Stimulated activated CD8-positive, alpha-beta memory T cell treated with anti-CD3 and anti-CD28 coated beads, Interleukin-7, amount 100 ng/mL, for 24 hours (primary cell): ENCODE measurements at regions not wholly inside any gene's neighbourhood (a gene's known extent, or its start where the extent isn't known, plus 50 kb on each side); places are given as distances from the start of the nearest gene placed in this dataset.
"Not testable (repeated sequence)": the region's sequence is repeated elsewhere in the genome, so short reads cannot be mapped to it uniquely, and the experiment has no call there.

Experiments used
- DNase-seq: peaks from one replicate; pipeline ENCODE4 v3.0.0-alpha.2; 2020; ENCODE audit warnings: low read depth

DNA sequence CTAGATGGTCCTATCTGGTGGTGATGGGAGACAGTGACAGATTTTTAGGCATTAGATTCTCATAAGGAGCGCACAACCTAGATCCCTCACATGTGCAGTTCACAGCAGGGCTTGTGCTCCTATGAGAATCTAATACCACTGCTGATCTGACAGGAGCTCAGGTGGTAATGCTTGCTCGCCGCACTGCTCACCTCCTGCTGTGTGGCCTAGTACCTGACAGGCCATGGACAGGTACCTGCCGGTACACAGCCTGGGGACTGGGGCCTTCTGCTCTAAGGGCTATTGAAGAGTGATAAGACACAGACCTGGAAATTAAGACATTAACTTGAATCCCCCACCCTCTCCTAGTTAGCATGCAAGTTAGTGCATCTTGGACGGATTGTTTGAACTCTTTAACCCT lies 64.4 kb downstream of the KLRB1 start:
- DNase-seq: not testable (repeated sequence)

DNA sequence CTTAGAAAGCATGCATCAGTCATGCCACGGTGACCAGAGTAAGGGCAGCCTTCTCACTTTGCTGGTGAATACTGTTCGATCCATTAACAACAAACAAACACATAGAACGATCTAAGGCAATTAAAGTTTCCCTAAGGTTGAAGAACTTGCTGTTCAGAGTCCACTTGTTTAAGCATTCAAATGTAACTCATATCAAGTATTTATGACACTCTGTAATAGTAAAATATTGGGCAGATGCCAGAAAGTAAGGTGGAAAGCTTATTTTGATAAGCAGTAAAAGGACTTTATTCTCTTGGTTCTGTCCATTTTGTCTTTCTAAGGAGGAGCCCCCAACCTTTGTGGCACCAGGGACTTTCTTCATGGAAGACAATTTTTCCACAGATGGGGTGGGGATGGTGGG lies 64.9 kb downstream of the KLRB1 start:
- DNase-seq: not testable (repeated sequence)

DNA sequence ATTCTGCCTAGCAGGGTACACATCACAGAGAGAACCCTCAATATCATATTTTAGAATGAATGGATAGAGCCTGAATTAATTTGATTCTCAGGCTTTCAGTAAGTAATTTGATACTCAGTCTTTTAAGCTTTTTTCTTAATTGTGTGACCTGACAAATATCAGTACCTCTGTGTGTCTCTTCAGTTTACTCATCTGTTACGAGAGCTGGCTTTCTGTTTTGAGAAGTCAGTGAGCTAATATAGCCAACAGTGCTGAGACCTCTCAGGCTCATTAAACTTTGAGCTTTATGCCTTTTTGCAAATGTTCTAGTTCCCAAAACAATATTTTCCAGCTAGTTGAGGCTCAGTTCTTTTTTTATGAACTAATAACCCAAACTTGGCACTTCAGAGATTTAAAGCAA lies 91.8 kb downstream of the KLRB1 start:
- not testable (repeated sequence) for DNase-seq

DNA sequence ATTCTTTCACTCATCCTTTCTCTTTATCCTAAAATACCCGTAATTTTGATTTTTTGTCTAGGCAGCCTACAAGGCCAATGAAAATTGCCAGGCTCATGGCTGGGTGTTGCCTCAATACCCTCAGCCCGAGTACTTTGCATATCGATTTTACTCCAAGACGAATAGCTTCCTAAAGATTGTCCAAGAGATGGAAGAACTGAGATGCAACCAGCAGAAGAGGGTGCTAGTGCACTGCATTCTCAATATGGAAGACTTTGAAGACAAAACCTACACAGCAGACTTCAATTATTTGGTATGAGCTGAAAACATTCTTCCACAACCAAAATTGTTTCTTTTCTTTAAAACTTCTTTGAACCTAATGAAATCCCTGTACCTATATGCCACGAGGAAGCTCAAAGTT lies 95.0 kb downstream of the KLRB1 start:
- DNase-seq: not testable (repeated sequence)

DNA sequence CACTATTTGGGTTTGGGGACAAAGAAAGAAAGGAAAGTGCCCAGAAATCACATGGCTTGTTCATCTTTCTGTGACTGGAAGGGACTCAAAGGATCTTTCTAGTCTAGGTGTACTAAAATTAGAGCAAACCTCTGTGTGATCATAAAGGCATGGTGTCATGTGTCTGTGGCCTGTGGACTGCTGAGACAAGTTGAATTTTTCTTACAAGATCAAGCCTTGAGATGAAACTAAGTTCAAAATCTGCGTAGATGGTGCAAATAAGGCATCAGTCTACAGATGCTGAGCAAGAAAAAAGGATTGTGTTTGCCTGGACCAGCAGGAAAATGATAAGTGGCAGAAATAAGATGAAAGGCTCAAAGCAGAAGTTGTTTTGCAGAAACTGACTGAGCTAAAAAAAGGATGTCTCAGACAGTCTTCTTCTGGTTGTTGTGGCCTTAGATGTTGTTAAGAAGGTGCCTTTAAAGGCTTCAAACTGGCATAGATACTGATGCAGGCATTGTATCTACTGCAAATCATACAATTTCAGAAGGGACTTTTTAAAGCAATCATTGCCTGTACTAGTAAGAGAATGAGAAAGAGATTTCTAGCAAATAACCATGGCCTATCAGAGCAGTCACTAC lies 97.2 kb downstream of the KLRB1 start:
- not testable (repeated sequence) for DNase-seq

DNA sequence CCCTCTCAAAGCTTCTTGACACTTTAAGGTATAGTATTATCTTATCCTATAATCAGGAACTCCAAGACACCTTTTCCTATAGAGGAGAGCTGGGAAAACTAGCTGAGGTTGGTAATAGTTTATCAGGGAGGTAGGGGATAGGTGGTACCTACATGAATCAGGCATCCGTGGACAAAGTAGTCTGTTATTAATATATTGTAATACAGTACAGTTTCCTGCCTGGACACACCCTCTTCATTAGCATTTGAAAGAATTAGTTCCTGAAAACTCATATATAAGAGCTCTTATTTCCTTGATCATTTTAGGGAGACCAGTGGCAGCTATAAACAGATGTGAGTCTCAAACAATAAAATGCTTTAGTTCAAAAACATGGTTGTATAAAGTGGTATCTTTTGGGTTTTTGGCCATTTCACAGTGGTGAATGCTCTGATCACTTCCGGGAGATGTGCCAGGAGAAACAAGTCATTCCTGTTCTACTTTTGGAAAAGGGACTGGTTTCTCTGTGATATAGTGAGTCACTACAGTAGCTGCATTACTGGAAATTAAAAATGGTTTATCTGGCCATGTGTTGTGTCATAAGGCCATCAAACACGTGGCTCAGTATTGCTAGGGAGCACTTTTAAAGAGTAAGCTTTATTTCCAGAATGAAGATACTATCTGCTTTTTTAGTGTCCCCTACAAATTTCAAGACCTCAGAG lies 98.1 kb downstream of the KLRB1 start:
- DNase-seq: no peak

DNA sequence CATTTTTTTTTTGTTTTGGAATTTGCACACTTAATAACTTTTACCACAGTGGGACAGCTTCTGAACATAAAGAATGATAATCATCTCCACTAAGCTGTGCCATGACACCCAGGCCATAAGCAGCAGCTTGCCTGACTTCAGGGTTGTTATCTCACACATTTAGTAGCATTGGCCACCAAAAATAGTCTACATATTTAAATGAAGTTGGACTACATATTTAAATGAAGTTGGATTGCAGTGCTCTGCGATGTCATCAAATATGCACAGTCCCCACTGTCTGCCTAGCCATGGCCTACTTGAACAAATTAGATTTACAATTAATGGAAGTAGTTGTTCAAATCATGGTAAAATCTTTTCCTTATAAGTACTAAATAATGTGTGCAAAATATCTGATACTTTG lies 101.0 kb downstream of the KLRB1 start:
- DNase-seq: no peak

DNA sequence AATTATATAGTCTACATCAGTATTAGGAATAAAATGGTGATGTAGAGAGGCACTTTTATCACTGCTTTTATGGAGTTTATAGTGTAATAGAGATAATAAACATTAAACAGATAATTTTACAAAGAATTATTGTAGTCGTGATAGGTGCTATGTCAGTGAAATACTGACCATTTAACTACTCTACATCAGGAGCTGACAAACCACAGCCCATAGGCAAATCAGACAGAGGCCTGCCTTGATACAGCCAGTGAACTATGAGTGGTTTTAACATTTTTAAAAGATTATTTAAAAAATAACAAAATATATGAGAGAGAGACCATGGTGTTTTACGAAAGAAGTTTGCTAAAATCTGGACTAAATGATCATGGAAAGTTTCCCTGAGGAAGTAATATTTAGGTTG lies 104.3 kb downstream of the KLRB1 start:
- not testable (repeated sequence) for DNase-seq

DNA sequence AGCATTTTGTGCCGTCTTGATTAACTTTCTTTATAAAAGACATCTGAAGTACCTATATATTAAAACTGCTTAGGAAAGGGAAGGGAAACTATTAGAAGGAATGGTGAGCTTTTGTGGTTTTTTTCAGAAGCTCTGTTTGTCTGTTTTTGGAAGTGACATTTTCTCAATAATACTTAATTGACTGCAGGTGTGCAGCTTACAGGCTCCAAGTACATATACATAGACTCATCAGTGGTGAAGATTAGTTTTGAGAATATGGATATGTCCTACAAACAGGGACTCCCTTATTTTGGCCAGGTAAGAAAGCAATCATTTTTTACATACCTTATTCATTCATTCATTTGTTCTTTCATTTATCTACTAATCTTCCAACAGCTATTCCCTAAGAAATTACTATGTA lies 104.9 kb downstream of the KLRB1 start:
- not testable (repeated sequence) for DNase-seq

DNA sequence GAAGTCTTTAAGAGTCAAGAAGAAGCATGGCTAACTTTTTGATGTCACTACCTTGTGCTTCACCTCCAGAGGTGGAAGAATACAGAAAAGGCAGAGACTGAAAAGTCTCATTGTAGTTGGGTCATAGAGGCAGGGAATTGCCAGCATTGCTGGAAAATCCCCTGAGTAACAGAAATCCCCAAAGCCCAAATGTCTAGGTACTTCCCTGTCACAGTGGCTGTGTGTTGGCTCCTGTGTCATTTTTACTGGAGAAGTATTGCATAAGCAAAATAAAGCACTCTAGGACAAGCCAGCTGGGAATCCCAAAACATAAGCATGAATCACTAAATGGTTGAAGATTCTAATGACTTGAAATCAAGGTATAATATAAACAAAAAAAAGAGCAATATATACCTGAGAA lies 114.4 kb downstream of the KLRB1 start:
- DNase-seq: not testable (repeated sequence)

DNA sequence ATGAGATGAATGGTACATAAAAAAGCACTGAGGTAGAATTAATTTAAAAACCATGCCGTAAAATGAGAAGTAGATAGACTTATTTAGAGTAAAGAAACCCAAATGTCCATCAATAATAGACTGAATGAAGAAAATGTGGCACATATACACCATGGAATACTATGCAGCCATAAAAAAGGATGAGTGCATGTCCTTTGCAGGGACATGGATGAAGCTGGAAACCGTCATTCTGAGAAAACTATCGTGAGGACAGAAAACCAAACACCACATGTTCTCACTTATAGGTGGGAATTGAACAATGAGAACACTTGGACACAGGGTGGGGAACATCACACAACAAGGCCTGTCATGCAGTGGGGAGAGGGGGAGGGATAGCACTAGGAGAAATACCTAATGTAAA lies 126.4 kb downstream of the KLRB1 start:
- DNase-seq: not testable (repeated sequence)

DNA sequence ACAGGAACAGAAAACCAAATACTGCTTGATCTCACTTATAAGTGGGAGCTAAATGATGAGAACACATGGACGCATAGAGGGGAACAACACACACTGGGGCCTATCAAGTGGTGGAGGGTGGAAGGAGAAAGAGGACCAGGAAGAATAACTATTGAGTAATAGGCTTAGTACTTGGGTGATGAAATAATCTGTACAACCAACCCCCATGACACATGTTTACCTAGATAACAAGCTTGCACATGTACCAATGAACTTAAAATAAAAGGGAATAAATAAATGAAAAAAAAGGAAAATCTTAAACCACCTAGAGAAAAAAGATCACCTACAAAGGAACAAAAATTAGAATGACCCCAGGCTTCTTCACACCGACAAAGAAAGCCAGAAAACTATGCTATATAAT lies 133.5 kb downstream of the KLRB1 start:
- DNase-seq: not testable (repeated sequence)

DNA sequence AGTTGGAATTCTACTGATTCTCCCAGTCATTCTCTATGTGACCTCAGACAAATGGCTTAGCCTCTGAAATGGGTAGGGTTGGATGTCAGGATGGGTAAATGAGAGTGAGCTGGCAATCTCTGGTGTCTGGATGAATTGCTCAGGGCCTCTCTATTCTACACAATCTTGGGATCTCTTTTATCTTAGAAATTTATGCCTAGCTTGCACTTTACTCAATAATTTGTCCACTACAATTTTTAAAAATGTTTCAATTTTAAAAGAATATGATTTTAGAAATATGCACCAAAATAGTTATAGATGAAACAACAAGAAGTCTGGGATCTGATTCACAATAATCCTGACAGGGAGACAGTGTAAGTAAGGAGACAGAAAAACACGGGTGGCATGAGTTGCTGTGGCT lies 134.1 kb downstream of the KLRB1 start:
- DNase-seq: not testable (repeated sequence)

DNA sequence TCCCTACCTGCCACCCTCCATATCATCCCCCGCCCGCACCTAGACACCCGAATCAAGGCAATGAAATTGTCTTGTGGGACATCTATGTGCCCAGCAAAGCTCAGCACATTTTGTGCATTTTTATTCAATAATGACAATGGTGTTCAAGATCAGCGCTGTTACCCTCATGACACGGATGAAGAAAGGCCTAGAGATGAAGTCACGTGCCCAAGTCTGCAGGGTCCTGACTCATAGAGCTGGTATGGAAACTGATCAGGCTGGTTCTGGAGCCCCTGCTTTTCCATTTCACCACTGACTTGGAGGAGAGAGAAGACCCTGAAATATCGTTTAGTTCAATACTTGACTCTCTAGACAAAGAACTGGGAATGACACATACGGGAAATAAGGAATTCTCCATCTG lies 136.2 kb downstream of the KLRB1 start:
- not testable (repeated sequence) for DNase-seq

DNA sequence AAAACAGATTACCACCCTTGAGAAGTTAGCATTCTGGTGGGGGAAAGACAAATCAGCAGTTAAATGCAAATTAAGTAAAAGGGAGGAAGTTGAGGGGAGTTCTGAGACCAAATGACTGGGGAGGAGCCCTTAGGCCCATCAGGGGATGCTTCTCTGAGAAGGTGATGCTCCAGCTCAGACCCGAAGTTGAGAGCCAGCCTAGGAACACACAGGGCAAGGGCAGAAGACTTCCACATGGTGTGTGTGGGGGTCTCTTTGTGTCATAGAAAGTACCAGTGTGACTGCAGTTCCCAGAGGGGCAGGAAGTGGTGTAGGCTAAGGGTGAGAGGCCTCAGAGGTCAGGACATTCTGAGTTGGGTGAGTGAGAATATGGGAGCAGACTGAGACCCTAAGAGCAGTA lies 137.3 kb downstream of the KLRB1 start:
- DNase-seq: not testable (repeated sequence)

DNA sequence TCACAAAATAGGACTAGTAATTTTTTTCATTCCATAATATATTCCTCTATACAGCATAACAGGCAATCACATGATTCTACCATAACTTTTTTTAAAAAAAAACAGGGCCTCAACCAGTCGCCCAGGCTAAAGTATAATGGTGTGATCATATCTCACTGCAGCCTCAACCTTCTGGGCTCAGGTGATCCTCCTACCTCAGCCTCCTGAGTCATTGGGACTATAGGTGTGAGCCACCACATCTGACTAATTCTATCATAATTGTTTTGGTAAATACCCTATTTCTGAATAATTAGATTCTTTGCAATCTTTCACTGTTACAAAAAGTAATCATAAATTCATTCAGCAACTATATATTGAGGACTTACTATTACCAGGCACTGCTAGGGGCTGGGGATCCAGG lies 137.8 kb downstream of the KLRB1 start:
- not testable (repeated sequence) for DNase-seq

DNA sequence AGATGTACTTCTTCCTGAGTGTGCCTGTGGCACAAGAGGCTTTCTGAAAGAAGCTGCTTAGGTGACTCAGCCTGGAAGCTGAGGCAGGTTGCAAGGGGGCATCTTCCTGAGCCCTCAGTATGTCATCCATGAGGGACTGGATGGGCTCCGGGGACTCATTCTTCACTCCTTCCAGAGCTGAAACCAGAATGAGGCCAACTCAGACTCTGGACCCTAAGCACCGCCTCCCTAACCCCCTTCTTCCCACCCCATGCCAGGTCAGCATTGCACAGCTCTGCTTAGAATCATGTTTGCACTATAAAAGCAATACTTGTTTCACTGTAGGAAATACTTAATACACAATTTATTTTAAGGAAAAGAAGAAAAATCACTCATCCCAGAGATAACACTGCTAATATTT lies 138.3 kb downstream of the KLRB1 start:
- not testable (repeated sequence) for DNase-seq

DNA sequence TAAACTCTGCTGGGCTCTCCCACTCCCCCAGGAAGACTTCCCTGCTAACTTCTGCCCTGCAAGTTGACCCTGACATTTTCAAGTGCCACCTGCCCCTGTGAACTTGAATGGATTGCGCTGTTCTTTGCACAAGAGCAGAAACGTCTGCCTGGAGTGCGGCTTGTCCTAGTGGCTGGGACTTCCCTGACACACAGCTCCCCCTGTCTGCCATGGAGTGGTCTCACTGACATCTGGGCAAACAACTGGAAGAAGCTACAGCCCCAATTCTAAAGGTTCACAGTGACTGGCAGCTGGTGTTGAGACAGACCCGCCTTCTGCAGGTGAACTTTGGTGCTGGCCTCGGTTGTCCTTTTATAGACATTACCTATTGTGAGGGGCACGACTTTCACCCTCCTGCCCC lies 138.7 kb downstream of the KLRB1 start:
- DNase-seq: not testable (repeated sequence)

DNA sequence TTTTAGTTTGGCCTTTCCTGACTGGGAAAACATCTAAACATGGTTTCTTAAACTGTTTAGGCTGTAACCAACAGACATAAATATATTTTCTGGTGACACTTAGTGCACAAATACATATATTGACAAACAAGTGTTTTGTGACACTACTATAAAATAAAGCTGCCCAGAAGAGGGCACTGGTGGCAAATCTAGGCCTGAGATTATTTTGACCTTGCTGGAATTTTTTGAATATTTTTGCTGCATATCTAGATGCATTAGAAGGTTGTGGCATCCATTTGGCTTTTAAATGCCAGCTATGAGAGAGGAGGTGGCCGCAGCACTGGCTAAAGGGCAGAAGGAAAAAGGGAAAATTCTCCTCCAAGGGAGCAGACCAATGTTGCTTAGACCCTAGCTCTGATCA lies 139.6 kb downstream of the KLRB1 start:
- DNase-seq: not testable (repeated sequence)

DNA sequence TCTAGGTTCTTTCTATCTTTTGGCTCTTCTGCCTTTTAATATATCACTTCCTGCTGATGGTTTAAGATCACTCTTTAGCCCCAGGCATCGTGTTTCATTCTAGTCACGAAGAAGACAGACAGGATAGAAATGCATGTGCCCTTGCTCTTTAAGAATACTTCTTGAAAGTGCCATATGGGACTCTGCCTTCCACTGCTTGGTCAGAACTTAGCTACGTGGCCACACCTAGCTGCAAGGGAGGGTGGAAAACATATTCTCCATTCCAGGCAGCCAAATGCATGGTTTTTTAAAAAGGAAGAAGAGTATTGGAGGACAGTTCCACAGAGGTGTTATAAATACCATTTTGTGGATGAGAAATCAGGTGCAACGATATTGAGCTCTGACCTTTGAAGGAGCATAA lies 143.3 kb downstream of the KLRB1 start:
- no peak for DNase-seq

DNA sequence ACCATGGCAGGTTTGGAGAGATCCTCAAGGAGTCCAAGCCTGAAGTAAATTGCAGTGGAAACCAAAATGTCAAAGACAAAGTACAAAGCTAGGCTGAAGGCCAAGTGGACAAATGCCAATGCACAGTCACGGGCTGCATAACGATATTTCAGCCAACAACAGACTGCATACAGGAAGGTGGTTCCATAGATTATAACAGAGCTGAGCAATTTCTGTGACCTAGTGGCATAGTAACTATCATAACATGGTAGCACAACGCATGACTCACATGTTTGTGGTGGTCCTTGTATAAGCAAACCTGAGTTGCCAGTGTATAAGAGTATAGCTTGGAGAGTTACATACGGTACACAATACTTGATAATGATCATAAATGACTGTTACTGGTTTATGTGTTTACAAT lies 152.2 kb downstream of the KLRB1 start:
- DNase-seq: not testable (repeated sequence)

DNA sequence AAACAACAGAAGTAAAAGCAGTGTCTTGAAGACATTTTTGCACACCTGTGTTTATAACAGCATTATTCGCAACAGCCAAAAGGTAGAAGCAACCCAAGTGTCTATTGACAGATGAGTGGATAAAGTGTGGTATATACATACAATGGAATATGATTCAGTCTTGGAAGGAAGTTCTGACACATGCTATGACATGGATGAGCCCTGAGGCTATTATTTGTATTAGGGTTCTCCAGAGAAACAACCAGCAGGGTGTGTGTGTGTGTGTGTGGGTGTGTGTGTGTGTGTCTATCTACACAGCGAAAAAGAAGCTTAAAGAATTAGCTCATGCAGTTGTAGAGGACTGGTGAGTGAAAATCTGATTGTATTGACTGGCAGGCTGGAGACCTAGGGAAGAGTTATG lies 153.7 kb downstream of the KLRB1 start:
- not testable (repeated sequence) for DNase-seq

DNA sequence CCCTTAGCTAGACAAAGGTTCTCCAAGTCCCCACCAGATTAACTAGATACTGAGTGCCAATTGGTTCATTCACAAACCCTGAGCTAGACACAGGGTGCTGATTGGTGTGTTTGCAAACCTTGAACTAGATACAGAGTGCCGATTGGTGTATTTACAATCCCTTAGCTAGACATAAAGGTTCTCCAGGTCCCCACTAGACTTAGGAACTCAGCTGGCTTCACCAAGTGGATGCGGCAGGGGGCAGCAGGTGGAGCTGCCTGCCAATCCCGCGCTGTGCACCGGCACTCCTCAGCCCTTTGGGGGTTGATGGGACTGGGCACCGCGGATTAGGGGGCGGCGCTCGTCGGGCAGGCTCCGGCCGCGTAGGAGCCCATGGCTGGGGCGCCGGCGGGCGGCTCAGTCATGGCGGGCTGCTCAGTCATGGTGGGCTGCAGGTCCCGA lies 157.6 kb downstream of the KLRB1 start:
- DNase-seq: not testable (repeated sequence)

DNA sequence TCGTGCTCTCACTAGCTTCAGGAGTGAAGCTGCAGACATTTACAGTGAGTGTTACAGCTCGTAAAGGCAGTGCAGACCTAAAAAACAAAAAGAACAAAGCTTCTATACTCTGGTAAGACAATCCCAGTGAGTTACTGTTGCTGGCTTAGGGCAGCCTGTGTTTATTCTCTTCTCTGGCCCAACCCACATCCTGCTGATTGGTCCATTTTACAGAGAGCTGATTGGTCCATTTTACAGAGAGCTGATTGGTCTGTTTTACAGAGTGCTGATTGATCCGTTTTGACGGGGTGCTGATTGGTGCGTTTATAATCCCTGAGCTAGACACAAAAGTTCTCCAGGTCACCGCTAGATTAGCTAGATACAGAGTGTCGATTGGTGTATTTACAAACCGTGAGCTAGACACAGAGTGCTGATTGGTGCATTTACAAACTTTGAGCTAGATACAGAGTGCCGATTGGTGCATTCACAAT lies 158.0 kb downstream of the KLRB1 start:
- DNase-seq: not testable (repeated sequence)
